Activated CD4-positive, alpha-beta T cell treated with anti-CD3 and anti-CD28 coated beads, Interleukin-2, amount 50 U/mL, for 4 hours (primary cell): ENCODE measurements at regions not wholly inside any gene's neighbourhood (a gene's known extent, or its start where the extent isn't known, plus 50 kb on each side); places are given as distances from the start of the nearest gene placed in this dataset.
"Not testable (repeated sequence)": the region's sequence is repeated elsewhere in the genome, so short reads cannot be mapped to it uniquely, and the experiment has no call there.

Experiments
- DNase-seq, 2 experiments: peaks; one replicate each; pipeline ENCODE4 v3.0.0-alpha.2; 2020

- no peak for DNase-seq
These were observed 108.5 kb downstream of the KCNK1 start for GRCh38 chr1:233722212-233722979.

DNA sequence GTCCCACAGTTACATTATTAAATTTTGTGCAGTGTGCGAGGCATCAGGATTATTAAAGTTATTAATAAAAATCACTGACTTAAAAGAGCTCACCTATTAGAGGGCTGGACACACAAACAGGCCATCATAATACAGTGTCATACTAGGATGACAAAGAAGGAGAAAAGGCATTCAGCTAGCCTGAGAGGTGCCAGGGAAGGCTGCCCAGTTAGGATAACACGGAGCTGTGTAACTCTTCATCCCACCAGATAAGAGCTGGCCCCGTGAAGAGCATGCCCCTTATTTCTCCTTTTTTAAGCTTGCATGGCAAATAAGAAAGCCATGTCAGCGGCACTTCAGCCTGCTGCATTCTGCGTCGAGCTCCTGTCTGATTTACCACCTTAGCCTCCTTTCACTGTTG is 109.5 kb downstream of the KCNK1 start:
- no peak for DNase-seq

DNA sequence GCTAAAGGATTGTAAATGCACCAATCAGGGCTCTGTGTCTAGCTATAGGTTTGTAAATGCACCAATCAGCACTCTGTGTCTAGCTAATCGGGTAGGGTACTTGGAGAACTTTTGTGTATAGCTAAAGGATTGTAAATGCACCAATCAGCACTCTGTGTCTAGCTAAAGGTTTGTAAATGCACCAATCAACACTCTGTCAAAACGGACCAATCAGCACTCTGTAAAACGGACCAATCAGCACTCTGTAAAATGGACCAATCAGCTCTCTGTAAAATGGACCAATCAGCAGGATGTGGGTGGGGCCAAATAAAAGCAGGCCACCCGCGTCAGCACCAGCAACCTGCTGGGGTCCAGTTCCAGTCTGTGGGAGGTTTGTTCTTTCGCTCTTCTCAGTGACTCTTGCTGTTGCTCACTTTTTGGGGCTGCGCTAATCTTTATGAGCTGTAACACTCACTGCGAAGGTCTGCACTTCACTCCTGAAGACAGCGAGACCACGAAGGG is 110.3 kb downstream of the KCNK1 start:
- not testable (repeated sequence) for DNase-seq

GRCh38 chr1:233725423-233725822 is 111.5 kb downstream of the KCNK1 start:
- DNase-seq, result no peak

GRCh38 chr1:233728721-233729120 is 114.8 kb downstream of the KCNK1 start:
- no peak for DNase-seq

DNA sequence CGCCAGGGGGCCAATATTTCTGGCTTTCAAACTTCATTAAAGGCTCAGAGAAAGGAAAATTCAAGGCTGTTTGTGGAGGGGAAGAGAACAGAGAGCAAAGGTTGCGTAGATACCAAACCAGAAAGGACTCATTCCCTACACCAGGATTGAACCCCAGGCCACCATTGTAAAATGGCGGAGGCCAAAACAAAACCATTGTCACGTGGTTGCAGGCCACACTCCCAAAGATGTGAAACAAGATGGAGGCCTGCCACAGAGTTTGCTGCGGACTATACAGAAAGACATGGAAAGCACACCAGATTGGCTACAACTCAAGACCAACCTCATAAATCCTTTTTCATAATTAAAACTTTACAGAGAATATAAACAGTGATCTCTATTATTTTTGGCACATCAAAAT is 116.5 kb downstream of the KCNK1 start:
- DNase-seq, result no peak

DNA sequence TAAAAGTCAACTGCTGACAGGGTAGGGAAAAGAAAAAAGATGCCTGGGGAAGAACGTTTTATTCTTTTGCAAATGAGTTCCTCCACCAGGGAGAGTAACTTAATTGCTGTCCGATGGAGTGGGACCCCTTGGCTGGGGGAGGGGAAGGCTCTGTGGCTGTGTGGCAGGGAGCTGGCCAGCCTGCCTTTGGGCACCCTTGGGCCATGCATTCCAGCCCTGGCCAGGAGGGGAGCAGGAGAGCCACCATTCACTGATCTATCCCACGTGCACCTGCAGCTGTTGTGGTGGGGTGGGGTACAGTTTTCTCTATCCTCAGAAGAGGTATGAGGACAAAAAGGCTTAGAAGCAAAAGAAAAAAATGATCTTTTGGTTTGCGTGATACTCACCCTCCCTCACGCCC is 116.9 kb downstream of the KCNK1 start:
- no peak for DNase-seq

DNA sequence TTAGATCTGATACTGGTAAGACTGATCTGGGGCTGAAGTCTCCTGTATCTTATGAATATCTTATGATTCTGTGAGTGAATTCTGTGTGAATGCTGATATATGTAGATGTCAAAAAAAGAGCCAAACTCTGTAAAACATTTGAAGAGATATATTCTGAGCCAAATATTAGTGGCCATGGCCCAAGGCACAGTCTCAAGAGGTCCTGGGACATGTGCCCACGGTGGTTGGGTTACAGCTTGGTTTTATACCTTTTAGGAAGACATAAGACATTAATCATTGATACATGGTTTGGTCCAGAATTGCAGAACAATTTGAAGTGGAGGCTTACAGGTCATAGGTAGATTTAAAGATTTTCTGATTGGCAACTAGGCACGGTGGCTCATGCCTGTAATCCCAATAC is 118.3 kb downstream of the KCNK1 start:
- DNase-seq, result no peak

- DNase-seq, result no peak
These were observed 120.5 kb downstream of the KCNK1 start for GRCh38 chr1:233734456-233734855.

- no peak for DNase-seq
These were observed 121.4 kb downstream of the KCNK1 start for GRCh38 chr1:233735331-233735730.

- no peak for DNase-seq
These were observed 121.9 kb downstream of the KCNK1 start for GRCh38 chr1:233735847-233736246.

- no peak for DNase-seq
These were observed 123.4 kb downstream of the KCNK1 start for GRCh38 chr1:233737341-233737740.

DNA sequence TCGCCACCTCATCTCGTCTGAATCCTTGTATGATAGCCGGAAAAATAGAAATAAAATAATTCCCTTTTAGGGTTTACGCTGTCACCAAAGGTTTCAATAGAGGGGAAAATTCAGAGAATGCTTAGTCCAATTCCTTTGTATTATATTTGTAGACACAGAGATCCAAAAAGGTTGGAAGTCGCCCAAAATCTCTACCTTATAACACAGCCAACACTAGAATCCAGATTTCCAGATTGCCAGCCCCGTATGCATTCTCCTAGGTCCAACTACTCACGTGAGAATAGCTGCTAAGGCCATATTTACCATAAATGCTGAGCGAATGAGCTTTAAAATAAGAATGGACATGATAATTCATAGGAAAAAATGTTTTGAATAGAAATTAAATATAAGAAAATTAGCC is 124.5 kb downstream of the KCNK1 start:
- DNase-seq, result no peak

GRCh38 chr1:233738850-233739249 is 124.9 kb downstream of the KCNK1 start:
- no peak for DNase-seq

DNA sequence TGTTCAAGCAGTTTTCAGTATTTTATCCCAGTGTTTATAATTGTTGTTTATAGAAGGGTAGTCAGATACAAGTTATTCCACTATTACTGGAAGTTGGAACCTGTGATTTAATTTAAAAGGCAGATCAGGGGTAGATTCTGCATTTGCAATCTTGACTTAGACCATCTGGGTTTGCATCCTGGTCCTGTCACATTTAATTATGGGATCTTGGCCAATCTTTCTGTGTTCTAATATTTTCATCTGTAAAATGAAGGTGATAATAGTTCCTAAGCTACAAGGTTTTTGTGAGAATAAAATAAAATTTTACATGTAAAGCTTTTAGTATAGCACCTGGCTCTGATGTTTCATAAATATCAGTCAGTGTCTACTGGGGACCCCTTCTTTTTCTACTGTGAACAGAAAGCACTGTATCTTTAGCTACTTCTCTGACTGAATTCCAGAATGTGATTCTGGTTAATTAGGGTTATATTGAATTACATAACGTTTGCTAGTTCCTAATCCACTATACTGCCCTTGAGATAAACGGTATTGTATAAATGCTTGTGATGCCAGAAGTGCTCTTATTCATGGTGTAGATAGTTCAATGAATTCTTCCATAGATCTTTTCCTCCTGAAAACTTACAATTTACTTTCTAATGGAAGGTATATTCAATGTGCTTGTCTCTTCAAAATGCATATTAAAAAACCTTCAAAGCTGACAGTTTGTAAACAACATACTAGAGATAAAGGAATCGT is 131.0 kb downstream of the KCNK1 start:
- no peak for DNase-seq

DNA sequence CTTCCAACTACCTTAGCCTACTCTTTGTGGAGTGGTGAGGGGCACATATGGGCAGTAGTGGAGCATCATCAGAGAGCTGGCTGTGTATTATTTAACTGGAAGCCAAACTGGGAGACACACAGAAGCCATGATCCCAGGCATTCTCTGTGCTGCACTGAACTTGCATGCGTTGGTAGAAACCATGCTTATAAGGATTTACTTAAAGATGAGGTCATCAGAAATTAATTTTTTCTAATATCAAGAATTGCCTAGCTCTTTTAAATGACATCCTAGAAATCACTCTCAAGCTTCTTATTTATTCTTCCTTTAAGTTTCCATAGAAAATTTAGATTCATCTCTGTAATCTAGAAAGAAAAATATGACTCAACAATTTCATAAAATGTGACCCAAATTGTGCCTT is 136.2 kb downstream of the KCNK1 start:
- DNase-seq, result no peak

- no peak for DNase-seq
These were observed 144.8 kb upstream of the SLC35F3 start for GRCh38 chr1:233759665-233760064.

GRCh38 chr1:233764304-233764703 is 140.2 kb upstream of the SLC35F3 start:
- not testable (repeated sequence) for DNase-seq

DNA sequence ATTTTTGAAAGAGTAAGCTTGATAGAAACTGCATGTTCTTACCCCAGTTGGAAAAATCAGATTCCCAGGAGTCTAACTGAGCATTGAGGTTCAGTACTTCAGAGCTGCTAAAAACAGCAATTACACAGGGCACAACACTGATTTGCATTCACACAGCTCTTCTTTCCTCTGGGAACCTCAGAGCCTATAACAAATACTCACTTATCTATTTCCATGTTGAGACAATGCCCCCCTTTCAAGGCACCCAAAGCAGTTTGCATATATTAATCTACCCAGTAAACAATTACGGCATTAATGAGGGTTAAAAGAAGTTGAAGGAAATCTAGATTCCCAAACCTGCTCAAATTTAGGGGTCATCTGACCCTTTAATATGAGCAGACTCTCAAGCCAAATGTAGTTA is 126.9 kb upstream of the SLC35F3 start:
- no peak for DNase-seq

DNA sequence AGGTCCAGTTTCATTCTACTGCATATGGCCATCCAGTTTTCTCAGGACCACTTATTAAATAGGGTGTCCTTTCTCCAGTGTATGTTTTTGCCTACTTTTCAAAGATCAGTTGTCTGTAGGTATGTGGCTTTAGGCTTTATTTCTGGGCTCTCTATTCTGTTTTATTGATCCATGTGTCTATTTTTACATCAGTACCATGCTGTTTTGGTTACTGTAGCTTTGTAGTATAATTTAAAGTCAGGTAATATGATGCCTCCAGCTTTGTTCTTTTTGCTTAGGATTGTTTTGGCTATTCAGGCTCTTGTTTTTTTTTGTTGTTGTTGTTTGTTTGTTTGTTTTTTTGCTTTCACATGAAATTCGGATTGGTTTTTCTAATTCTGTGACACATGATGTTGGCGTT is 124.4 kb upstream of the SLC35F3 start:
- no peak for DNase-seq

GRCh38 chr1:233782937-233783586 is 121.4 kb upstream of the SLC35F3 start:
- no peak for DNase-seq

GRCh38 chr1:233787599-233787998 is 116.9 kb upstream of the SLC35F3 start:
- no peak for DNase-seq

DNA sequence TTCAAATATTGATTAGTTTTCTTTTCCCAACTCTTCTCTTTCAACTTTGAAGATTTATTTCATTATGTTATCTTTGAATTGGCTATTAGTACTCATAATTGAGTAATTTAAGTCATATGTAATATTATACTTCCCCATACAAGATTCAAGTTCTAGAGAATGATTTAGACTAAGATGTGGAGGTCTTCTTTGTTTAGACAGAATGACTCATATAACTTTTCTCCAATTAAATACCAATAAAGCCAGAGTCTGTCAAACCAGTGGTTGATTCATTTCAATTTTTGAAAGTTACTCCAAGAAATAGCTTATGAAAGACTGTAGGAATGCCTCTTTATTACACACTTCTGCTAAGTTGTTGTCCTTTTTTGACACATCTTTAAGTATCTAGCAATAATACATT is 115.8 kb upstream of the SLC35F3 start:
- no peak for DNase-seq

DNA sequence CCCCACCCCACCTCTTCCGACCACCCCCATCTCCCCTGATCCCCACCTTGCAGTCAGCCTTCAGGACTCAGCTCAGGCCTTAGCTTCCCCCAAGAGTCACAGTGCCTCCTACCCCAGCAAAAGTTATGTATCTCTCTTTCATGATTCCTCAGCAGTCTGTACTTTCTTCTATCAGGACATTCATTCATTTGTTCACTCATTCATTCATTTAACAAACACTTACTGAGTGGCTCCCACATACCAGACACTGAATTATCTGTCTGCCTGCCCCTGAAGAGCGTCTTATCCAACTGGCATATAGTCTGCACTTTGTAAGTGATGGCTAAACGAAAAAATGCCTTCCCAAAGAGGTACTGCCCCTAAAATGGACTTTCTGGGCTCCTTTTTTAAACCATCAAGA is 114.4 kb upstream of the SLC35F3 start:
- DNase-seq, result no peak
